GM18520 (cell line): ENCODE measurements at regions not wholly inside any gene's neighbourhood (a gene's known extent, or its start where the extent isn't known, plus 50 kb on each side); places are given as distances from the start of the nearest gene placed in this dataset.
A peak's percentile ranks its signal among the peaks of the same experiment; 100 is the strongest.
"Not testable (repeated sequence)": the region's sequence is repeated elsewhere in the genome, so short reads cannot be mapped to it uniquely, and the experiment has no call there.

Experiments
- ATAC-seq: cut with Tn5 transposase; IDR thresholded peaks from one replicate; pipeline ENCODE4 v1.9.1; 2021; ENCODE audit not compliant: unreplicated experiment

GRCh38 chr2:75432761-75433361, 127.9 kb downstream of the EVA1A start:
- peak; percentile 73 for ATAC-seq

- ATAC-seq = peak; percentile 64
Measured at GRCh38 chr2:75431763-75432162, 129.0 kb downstream of the EVA1A start.

- no peak for ATAC-seq
Measured at GRCh38 chr2:75431276-75431675, 129.5 kb downstream of the EVA1A start.

GRCh38 chr2:75430449-75430848, 130.3 kb downstream of the EVA1A start:
- not testable (repeated sequence) for ATAC-seq

- ATAC-seq = no peak
Measured at GRCh38 chr2:75428646-75429443, 131.9 kb downstream of the EVA1A start.

DNA sequence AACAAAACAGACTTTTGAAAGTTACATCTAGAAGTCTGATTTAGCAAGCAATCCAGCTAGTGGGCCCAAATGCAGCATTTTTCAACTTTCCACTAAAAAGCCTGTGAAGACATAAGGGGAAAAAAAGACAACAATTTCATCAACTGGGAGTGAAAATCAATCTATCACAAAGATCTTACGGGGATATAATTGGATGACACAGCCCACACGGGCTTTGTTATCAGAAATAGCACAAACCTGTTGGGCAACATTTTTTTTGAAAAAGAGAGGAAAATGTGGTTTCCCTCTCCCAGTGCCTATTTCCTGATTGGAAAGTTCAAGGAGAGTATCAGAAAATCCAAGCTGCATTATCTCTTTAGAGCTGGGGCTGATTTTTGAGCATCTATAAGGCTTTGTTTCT, 132.7 kb downstream of the EVA1A start:
- ATAC-seq = no peak

GRCh38 chr2:75424936-75425619, 135.7 kb downstream of the EVA1A start:
- ATAC-seq = no peak

DNA sequence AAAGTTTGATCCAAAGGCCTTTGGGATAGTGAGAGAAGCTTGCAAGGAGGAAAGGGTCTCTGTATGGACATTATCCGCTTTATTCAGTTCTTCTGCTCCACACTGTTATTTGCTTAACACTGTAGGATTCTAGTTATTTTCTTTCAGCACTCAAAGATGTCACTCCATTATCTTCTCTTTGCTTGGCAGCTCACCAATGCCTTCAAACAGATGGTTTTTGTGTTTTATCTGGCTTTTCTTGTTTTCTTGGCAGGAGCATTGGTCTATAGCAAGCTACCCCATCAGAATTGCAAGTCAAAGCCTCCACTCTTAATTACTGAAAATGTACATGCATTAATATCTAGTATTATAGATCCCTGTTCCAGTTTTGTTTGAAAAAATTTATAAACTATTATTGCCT, 138.8 kb downstream of the EVA1A start:
- no peak for ATAC-seq

DNA sequence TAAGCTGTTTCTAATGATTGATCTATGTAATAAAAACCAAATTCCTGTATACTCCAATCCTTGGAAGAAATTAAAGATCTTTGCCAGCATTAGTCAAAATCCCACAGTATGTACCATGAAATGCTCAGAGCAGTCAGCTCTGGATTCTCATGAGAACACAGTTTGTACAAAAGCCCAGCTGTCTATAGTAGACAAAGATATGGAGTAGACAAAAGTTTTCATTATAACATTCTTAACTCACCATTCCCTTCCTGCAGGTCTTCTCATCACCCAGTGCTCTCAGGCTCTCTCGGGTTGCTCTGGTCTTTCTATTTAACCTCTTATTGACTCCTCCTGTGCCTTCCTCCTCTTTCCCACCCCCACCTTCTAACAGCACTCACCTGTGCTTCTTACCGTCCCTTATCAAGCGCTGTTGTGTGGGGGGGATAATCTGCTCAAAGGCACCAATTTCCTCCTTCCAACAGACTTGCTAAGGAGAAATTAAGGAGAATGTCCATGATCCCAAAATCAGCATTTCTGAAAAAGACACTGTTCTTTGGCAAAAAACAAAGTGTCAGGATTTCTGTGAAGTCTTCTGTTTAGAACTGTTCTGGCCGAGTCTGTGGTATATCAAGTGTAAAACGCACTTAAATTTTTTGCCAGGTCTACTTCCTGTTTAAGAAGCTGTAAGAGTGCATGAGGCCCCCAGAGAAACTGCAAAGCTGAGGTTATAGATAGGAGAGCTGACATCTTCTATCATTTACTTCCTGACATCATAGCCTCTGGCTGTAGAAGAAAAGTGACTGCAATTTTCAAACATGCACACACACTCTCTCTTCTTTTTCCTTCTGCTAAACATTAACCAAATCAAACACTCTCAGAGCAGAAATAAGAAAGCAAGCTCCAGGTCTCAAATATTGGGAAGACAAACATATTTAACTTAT, 144.1 kb downstream of the EVA1A start:
- ATAC-seq = peak; percentile 46

DNA sequence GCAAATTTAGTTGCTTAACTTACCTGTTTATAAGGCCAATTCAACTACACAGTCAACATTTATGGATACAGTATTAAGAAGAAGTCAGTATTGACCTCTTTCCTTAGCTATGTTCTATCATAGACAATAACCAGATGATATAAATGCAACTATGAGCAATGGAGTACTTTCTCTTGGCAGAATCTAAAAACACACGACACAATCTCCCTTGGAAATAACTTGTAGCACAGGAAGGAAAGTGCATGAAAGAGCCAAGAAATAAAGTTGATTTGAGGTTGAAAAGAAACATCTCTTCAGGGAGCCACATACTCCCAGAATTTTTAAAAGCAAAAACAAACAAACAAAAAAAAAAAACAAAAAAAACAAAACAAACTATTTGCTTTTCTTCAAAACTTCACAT, 145.0 kb downstream of the EVA1A start:
- no peak for ATAC-seq

GRCh38 chr2:75415111-75415626, 145.6 kb downstream of the EVA1A start:
- ATAC-seq = no peak

DNA sequence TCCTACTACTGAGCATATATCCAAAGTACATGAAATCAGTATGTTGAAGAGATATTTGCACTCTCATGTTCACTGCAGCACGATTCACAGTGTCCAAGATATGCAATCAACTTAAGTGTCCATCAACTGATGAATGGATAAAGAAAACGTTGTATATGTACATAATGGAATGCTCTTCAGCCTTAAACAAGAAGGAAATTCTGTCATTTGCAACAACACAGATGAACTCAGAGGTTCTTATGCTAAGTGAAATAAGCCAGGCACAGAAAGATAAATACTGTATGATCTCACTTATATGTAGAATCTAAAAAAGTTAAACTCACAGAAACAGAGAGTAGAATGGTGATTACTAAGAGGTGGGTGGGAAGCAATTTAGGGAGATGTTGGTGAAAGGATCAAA, 149.2 kb downstream of the EVA1A start:
- ATAC-seq = no peak

DNA sequence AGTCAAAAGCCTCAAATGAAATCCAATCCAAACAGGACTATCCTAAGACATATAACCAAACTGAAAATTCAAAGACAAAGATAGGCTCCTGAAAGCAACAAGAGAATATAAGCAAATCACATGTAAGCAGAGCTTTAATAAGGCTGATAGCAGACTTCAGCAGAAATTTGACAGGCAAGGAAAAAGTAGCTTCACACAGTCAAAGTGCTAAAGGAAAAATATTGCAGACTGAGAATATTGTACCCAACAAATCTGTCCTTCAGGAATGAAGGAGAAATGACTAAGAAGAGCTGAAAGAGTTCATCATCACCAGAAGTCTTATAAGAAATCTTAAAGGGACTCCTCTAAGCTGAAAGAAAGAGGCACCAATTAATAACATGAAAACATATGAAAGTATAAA, 150.0 kb downstream of the EVA1A start:
- ATAC-seq = no peak

GRCh38 chr2:75408771-75409170, 152.0 kb downstream of the EVA1A start:
- no peak for ATAC-seq

GRCh38 chr2:75407038-75407530, 153.7 kb downstream of the EVA1A start:
- ATAC-seq = no peak

- ATAC-seq = peak; percentile 53
Measured at GRCh38 chr2:75406131-75406581, 154.6 kb downstream of the EVA1A start.

DNA sequence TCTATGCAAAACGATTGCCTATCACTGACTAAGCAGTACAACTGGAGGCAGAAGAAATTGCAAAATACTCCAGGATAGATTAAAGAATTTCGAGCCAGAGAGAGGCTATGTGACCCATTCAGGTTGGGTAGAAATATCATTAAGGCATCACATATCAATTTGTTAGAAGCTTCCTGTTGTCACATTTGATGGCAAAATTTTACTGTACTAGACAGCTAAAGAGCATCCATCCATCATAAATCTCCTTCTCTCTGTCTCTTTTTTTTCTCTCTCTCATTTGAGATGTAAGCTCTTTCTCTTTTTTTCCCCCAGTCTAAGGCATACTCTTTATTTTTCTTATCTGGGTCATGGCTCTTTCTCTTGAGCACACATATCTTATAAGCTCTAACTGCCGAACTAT, 155.7 kb downstream of the EVA1A start:
- ATAC-seq = no peak

GRCh38 chr2:75403991-75404428, 156.7 kb downstream of the EVA1A start:
- ATAC-seq = peak; percentile 63

GRCh38 chr2:75396314-75396713, 164.4 kb downstream of the EVA1A start:
- ATAC-seq = no peak

GRCh38 chr2:75394764-75395163, 166.0 kb downstream of the EVA1A start:
- not testable (repeated sequence) for ATAC-seq
